Ovary (tissue), 3 donors: ENCODE measurements at regions not wholly inside any gene's neighbourhood (a gene's known extent, or its start where the extent isn't known, plus 50 kb on each side); places are given as distances from the start of the nearest gene placed in this dataset.

ENCODE experiments used
- CTCF ChIP-seq, 3 donors: fragments of 450-650 bp in 2 of 3; fragments of 200-600 bp in 1 of 3; IDR thresholded peaks; one replicate each; pipeline versions ENCODE4 v1.5.1 to v1.8.0; 2016 to 2022; ENCODE audit warnings: antibody characterized with exemption in 3 of 3, mild to moderate bottlenecking in 1 of 3
- EP300 ChIP-seq: sonication (generic); formaldehyde crosslinking; IDR thresholded peaks from one replicate; pipeline ENCODE4 v1.6.1; 2017; ENCODE audit warnings: antibody characterized with exemption
- POLR2A ChIP-seq: fragments of 450-650 bp; IDR thresholded peaks from one replicate; pipeline ENCODE4 v1.6.1; 2017; ENCODE audit warnings: antibody characterized with exemption, mild to moderate bottlenecking, moderate library complexity
- donor health status: DM: no; HTN: no; CAD: no.

- TF ChIP-seq CTCF (IDR thresholded peaks at IDR 0.05) (no peak), POLR2A (no peak), EP300 (no peak)
Measured at GRCh38 chr9:89740722-89741121, 135.9 kb downstream of the GADD45G start.
